ENCODE measurements at regions not wholly inside any gene's neighbourhood (a gene's known extent, or its start where the extent isn't known, plus 50 kb on each side); places are given as distances from the start of the nearest gene placed in this dataset.

- TF ChIP-seq, protein P1, sequence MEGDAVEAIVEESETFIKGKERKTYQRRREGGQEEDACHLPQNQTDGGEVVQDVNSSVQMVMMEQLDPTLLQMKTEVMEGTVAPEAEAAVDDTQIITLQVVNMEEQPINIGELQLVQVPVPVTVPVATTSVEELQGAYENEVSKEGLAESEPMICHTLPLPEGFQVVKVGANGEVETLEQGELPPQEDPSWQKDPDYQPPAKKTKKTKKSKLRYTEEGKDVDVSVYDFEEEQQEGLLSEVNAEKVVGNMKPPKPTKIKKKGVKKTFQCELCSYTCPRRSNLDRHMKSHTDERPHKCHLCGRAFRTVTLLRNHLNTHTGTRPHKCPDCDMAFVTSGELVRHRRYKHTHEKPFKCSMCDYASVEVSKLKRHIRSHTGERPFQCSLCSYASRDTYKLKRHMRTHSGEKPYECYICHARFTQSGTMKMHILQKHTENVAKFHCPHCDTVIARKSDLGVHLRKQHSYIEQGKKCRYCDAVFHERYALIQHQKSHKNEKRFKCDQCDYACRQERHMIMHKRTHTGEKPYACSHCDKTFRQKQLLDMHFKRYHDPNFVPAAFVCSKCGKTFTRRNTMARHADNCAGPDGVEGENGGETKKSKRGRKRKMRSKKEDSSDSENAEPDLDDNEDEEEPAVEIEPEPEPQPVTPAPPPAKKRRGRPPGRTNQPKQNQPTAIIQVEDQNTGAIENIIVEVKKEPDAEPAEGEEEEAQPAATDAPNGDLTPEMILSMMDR (IDR thresholded peaks at IDR 0.05), result no peak
- TF ChIP-seq POLR2A (IDR thresholded peaks at IDR 0.05; ENCODE audit: low read depth) (no peak), POLR2AphosphoS5 (IDR thresholded peaks at IDR 0.05) (no peak), EP300 (IDR thresholded peaks at IDR 0.05) (no peak)
Observed at GRCh38 chr17:77887110-77887463, 71.4 kb upstream of the TNRC6C start.
